ENCODE measurements at regions not wholly inside any gene's neighbourhood (a gene's known extent, or its start where the extent isn't known, plus 50 kb on each side); places are given as distances from the start of the nearest gene placed in this dataset.

DNA sequence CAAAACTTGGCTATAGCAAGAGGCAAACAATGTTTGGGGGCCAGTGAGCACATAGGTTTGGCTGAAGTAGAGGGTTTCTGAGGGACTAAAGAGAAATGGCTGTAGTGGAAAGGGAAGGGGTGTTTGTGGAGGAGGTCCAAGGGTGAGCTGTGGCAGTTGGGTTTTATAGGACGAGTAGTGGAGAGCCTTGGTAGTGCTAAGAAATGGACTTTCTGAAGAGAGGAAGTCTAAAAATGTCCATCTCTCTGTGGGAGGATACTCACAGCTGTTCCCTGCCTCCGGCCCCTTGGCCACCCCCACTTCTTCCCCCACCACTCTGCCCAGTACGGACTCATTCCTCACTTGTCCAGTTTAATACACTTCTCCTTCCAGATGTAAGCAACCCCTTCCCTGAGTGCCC, 64.3 kb downstream of the ZNF22 start:
- TF ChIP-seq SIN3A (IDR thresholded peaks at IDR 0.05; ENCODE audit: borderline replicate concordance, insufficient read depth, low read length) (no peak), REST (IDR thresholded peaks at IDR 0.05; ENCODE audit: insufficient read depth in 1 of 2, low read depth in 2 of 2, low read length in 2 of 2) (no peak), FOXP2 (optimal IDR thresholded peaks at IDR 0.05; ENCODE audit: borderline replicate concordance, extremely low read depth, extremely low read length, insufficient read depth) (no peak), POLR2AphosphoS5 (IDR thresholded peaks at IDR 0.05; ENCODE audit: low read depth, low read length) (no peak), TAF1 (IDR thresholded peaks at IDR 0.05; ENCODE audit: borderline replicate concordance, insufficient read depth, low read length) (no peak)

DNA sequence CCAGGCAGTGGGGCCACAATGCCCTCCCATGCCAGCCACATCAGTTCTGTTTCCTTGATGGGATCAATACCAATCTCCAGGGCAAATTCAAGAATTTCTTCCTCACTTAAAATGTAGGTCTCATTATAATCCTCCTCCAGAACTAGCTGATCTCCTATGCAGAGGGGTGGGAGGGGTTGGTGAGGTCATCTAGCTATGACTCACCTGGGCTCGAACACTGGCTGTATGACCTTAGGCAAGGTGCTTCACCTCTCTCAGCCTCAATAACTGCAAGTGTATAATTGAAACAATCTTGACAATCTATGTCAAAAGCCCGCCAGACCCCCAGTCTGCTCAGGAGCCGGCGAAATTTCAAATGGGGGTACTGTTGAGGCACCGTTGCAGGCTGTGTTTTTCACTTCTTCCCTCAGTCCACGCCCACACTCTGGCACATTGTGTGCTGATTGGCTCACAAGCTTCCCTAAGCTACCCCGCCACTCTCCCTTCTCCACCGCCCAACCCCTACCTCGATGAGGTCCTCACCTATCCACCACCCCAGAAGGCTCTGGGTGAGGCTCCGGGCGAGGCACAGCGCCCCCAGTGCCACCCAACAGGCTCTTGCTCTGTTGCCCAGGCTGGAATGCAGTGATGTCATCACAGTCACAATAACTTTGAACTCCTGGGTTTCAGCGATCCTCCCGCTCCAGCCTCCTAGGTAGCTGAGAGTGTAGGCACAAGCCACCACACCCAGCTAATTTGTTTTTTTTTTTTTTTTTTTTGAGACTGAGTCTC, 70.5 kb downstream of the ZNF22 start:
- no peak for TF ChIP-seq TAF1 (IDR thresholded peaks at IDR 0.05; ENCODE audit: borderline replicate concordance, insufficient read depth, low read length)
- TF ChIP-seq SIN3A (IDR thresholded peaks at IDR 0.05; ENCODE audit: borderline replicate concordance, insufficient read depth, low read length): no peak
- no peak for TF ChIP-seq FOXP2 (optimal IDR thresholded peaks at IDR 0.05; ENCODE audit: borderline replicate concordance, extremely low read depth, extremely low read length, insufficient read depth)
- TF ChIP-seq REST (IDR thresholded peaks at IDR 0.05; ENCODE audit: insufficient read depth in 1 of 2, low read depth in 2 of 2, low read length in 2 of 2): no peak
- TF ChIP-seq POLR2AphosphoS5 (IDR thresholded peaks at IDR 0.05; ENCODE audit: low read depth, low read length): no peak

DNA sequence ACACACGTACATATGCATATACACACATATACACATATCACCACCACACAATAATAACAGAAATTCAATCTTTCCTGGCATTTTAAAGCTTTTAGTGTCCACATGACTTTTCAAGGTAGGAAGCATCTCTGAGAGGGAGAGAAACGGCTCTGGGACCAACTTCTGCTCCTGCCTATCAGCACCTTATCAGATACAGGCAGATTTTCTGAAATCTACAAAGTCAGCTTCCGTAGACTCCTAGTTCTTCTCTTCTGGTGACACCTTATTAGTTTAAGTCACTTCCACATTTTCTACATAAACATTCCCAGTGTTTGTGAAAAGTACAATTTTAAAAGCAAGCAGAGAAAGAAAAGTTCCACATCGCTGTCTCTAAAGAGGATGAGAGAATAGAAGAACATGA, 74.5 kb downstream of the ZNF22 start:
- no peak for TF ChIP-seq SIN3A (IDR thresholded peaks at IDR 0.05; ENCODE audit: borderline replicate concordance, insufficient read depth, low read length)
- TF ChIP-seq REST (IDR thresholded peaks at IDR 0.05; ENCODE audit: insufficient read depth in 1 of 2, low read depth in 2 of 2, low read length in 2 of 2): no peak
- no peak for TF ChIP-seq TAF1 (IDR thresholded peaks at IDR 0.05; ENCODE audit: borderline replicate concordance, insufficient read depth, low read length)
- TF ChIP-seq FOXP2 (optimal IDR thresholded peaks at IDR 0.05; ENCODE audit: borderline replicate concordance, extremely low read depth, extremely low read length, insufficient read depth): no peak
- no peak for TF ChIP-seq POLR2AphosphoS5 (IDR thresholded peaks at IDR 0.05; ENCODE audit: low read depth, low read length)

GRCh38 chr10:45075826-45076380, 75.2 kb downstream of the ZNF22 start:
- TF ChIP-seq REST (IDR thresholded peaks at IDR 0.05; ENCODE audit: insufficient read depth in 1 of 2, low read depth in 2 of 2, low read length in 2 of 2): no peak
- TF ChIP-seq SIN3A (IDR thresholded peaks at IDR 0.05; ENCODE audit: borderline replicate concordance, insufficient read depth, low read length): no peak
- no peak for TF ChIP-seq POLR2AphosphoS5 (IDR thresholded peaks at IDR 0.05; ENCODE audit: low read depth, low read length)
